GM12875 (cell line): ENCODE measurements at regions not wholly inside any gene's neighbourhood (a gene's known extent, or its start where the extent isn't known, plus 50 kb on each side); places are given as distances from the start of the nearest gene placed in this dataset.

Source experiments
- H3K4me3 ChIP-seq: one replicate; pipeline ENCODE4 v1.5.1; 2011; ENCODE audit warnings: low read depth, low read length, control low read depth
- TF ChIP-seq, protein P1 (sequence below): IDR thresholded peaks from 2 replicates; pipeline ENCODE4 v1.5.1; 2011; ENCODE audit warnings: low read depth, mild to moderate bottlenecking, control low read depth, inconsistent platforms, low read length, moderate library complexity, borderline replicate concordance; ENCODE audit not compliant: insufficient read depth

DNA sequence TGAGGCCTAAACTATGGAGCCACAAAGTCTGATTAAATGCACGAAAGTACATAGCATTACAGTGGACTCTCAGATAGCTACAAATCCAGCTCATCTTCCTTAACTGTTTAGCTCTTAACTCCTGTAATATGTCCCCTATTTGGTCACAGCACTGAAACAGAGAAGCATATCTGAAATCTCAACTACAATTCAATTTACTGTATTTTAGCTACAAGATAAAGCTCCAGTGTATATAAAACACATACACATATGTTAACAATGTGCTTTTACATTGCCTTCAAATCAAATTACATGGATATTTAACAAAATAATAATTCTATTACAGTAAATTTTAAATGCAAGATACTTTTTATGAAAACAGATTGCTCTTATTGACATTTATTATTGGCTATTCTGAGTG, 849.3 kb upstream of the PRMT6 start:
- TF ChIP-seq, protein P1, sequence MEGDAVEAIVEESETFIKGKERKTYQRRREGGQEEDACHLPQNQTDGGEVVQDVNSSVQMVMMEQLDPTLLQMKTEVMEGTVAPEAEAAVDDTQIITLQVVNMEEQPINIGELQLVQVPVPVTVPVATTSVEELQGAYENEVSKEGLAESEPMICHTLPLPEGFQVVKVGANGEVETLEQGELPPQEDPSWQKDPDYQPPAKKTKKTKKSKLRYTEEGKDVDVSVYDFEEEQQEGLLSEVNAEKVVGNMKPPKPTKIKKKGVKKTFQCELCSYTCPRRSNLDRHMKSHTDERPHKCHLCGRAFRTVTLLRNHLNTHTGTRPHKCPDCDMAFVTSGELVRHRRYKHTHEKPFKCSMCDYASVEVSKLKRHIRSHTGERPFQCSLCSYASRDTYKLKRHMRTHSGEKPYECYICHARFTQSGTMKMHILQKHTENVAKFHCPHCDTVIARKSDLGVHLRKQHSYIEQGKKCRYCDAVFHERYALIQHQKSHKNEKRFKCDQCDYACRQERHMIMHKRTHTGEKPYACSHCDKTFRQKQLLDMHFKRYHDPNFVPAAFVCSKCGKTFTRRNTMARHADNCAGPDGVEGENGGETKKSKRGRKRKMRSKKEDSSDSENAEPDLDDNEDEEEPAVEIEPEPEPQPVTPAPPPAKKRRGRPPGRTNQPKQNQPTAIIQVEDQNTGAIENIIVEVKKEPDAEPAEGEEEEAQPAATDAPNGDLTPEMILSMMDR: no peak
- H3K4me3 ChIP-seq: no peak overlapping the region

DNA sequence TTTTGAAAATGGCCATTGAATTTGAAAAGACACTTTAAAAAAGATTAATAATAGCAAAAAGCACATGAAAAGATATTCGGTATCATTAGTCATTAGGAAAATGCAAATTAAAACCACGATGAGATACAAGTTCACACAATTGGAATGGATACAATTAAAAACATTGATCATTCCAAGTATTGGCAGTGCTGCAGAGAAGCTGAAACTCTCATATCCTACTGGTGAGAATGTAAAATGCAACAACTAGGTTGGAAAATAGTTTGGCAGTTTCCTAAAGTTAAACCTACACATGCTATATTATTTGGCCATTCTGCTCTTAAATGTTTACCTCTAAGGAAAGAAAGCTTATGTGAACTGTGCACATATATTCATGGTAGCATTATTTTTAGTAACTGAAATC, 838.7 kb upstream of the PRMT6 start:
- H3K4me3 ChIP-seq: no peak overlapping the region
- TF ChIP-seq, protein P1: no peak

DNA sequence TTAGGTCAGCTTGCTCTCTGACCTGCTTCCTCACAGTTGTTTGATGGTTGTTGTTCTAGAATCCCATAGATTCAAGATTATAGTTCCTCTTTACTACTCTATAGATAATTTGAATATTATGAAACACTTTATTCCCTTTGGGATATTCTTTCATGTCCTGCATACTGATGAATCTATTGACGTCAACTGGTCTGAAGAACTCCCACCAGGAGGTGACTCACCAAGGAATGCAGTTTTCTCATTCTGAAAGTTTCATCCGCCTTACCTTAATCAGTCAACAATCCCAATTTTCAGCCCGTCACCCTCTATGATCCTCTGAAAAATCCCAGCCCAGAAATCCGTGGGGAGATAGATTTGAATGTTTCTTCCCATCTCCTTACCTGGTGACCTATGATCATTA, 834.1 kb upstream of the PRMT6 start:
- TF ChIP-seq, protein P1: no peak
- no peak overlapping the region for H3K4me3 ChIP-seq

DNA sequence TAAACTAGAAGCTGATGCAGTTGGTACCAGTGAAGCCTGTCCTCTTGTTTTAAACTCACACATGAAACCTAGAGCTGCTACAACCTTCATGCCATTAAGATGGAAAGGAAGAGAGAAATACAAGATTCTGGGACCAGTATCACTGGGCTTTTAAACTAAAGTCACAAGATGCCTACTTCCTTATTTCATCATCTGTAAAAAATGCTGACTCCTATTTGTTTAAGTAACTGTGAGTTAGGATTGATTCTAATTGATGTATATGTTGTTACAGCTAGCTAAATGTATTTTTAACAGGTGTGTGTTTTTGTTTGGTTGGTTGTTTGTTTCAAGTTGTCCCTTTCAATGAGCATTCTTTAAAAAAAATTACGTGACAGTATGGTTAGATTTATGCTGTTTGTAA, 833.3 kb upstream of the PRMT6 start:
- TF ChIP-seq, protein P1: no peak
- no peak overlapping the region for H3K4me3 ChIP-seq

DNA sequence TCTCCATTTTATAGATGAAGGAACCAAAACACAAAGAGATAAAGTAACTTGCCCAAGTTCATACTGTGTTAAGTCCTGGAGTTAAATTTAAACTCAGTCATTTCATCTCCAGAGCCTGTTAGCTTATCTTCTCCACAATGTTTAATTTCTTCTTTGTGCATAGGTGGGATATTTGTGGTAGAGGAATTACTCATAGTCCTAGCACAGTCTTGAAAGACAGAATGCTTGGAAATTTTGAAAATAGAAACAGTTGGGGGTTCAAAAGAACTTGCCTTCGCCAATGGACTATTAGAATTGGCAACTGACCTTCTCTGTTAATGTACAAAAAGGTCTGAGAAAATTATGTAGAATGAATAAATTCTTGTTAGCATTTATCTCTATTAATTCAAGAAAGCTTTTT, 832.0 kb upstream of the PRMT6 start:
- TF ChIP-seq, protein P1: no peak
- no peak overlapping the region for H3K4me3 ChIP-seq

DNA sequence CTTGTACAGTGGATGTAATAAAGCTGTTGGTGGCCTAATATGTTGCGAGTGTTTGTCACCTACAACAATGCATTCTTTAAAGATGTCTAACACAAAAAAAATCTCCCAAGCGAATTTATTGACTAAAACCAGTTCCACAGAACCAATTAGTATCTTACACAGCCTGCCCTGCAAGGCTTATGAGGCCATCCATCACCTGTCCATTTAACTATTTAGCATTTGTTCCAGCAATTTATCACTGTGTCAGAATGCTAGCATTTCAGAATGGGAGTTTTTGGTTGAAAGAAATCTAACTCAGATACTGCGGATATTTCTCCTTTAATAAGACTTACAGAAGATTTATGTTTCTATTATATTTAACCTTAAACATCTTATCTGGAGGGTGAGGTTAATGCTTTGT, 831.1 kb upstream of the PRMT6 start:
- H3K4me3 ChIP-seq: no peak overlapping the region
- TF ChIP-seq, protein P1: no peak

DNA sequence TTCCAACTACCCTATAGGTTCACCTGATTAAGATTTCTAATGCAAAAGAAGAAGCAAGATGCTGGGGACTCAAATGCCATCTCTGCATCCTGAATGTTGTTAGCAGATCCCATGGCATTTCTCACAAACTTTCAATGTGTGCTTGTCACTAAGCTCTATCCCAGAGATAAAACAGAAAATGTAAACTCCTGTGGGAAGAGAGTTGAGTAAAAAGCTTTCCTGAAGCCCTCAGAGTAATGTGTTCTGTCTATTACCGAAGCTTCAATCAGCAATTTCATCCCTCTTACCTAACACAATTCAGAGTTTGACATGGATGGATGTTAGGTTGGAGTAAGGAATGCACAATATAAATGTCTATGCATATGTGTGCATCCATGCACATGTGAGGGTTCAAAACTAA, 829.9 kb upstream of the PRMT6 start:
- H3K4me3 ChIP-seq: no peak overlapping the region
- TF ChIP-seq, protein P1: no peak
